ENCODE measurements at regions not wholly inside any gene's neighbourhood (a gene's known extent, or its start where the extent isn't known, plus 50 kb on each side); places are given as distances from the start of the nearest gene placed in this dataset.

DNA sequence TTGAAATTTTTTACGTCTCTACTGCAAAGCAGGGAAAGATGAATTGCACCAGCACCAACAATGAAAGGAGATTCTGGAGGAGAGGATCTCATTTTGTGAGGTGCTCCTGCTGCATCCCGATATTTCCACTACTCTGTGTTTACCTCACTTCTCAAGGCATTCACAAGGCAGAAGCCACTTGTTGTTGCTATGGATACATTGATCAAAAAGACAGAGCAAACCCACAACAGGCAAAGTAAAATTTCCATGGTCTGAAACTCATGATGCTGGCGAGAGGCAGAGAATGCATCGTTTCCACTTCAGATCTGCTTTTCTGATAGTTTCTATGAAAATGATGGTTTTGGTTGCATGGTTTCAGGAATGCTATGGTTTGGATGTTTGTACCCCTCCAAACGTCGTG, 323.3 kb downstream of the ASMT start:
- no peaks in the 10 kb centered on the region for H3K9me3 ChIP-seq (ENCODE audit: control insufficient read depth, insufficient read depth, low read depth, low read length)
- TF ChIP-seq EZH2 (IDR thresholded peaks at IDR 0.05; ENCODE audit: low read length, missing control alignments): no peak
- TF ChIP-seq, protein P1, sequence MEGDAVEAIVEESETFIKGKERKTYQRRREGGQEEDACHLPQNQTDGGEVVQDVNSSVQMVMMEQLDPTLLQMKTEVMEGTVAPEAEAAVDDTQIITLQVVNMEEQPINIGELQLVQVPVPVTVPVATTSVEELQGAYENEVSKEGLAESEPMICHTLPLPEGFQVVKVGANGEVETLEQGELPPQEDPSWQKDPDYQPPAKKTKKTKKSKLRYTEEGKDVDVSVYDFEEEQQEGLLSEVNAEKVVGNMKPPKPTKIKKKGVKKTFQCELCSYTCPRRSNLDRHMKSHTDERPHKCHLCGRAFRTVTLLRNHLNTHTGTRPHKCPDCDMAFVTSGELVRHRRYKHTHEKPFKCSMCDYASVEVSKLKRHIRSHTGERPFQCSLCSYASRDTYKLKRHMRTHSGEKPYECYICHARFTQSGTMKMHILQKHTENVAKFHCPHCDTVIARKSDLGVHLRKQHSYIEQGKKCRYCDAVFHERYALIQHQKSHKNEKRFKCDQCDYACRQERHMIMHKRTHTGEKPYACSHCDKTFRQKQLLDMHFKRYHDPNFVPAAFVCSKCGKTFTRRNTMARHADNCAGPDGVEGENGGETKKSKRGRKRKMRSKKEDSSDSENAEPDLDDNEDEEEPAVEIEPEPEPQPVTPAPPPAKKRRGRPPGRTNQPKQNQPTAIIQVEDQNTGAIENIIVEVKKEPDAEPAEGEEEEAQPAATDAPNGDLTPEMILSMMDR (conservative IDR thresholded peaks at IDR 0.05 in 1 of 2, IDR thresholded peaks at IDR 0.05 in 1 of 2; ENCODE audit: low read depth in 1 of 2, low read length in 2 of 2): no peak

DNA sequence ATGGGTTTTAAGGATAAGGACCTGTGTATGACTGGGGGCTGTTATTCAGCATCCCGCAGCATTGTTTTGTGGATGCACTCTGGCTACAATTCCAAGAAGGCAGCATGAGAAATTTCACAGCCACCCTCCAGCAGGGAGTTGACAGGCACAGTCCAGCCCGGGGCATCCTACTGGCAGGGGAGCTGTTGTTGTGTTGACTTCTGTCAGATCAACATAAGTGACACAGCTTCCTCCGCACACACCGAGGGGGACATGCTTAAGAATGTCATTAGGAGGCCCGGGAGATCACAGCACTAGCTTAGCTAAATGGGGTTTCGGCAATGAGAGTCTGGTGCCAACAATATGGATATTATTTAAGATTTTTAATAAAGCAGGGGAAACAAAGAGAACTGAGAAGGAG, 326.5 kb downstream of the ASMT start:
- H3K27ac ChIP-seq (ENCODE audit: insufficient read depth, low read length): no peak overlapping the region
- DNase-seq (ENCODE audit: low read depth in 2 of 2): no peak
- no peak overlapping the region for H3K4me2 ChIP-seq (ENCODE audit: extremely low read depth, insufficient read depth, low read length)
- no peaks in the 10 kb centered on the region for H3K36me3 ChIP-seq (ENCODE audit: control insufficient read depth, insufficient read depth, low read length)
- H3K27me3 ChIP-seq (ENCODE audit: control insufficient read depth, insufficient read depth, low read length): no peaks in the 10 kb centered on the region
- H3K4me3 ChIP-seq (replicated peaks in 1 of 4; ENCODE audit: control extremely low read depth in 1 of 4, insufficient read depth in 1 of 4, low read depth in 3 of 4, low read length in 4 of 4): no peak overlapping the region
- H3K9me3 ChIP-seq (ENCODE audit: control insufficient read depth, insufficient read depth, low read depth, low read length): no peaks in the 10 kb centered on the region
- H4K20me1 ChIP-seq (ENCODE audit: control insufficient read depth, extremely low read depth, insufficient read depth, low read length): no peaks in the 10 kb centered on the region
- no peak for TF ChIP-seq EZH2 (IDR thresholded peaks at IDR 0.05; ENCODE audit: low read length, missing control alignments)
- TF ChIP-seq, protein P1 (conservative IDR thresholded peaks at IDR 0.05 in 1 of 2, IDR thresholded peaks at IDR 0.05 in 1 of 2; ENCODE audit: low read depth in 1 of 2, low read length in 2 of 2): no peak
- no peaks in the 10 kb centered on the region for H3K79me2 ChIP-seq (ENCODE audit: control insufficient read depth, insufficient read depth, low read length)
- H2AFZ ChIP-seq (ENCODE audit: low read length): no peak overlapping the region
- H3K4me1 ChIP-seq (ENCODE audit: control insufficient read depth, extremely low read depth, insufficient read depth, low read length): no peaks in the 10 kb centered on the region
- no peak overlapping the region for H3K9ac ChIP-seq (ENCODE audit: insufficient read depth, low read length)

More for the DNA sequence above, 323.3 kb downstream of the ASMT start:
- Histone ChIP-seq H3K27me3 (ENCODE audit: control insufficient read depth, insufficient read depth, low read length) (no peaks in the 10 kb centered on the region), H3K4me3 (replicated peaks in 1 of 4; ENCODE audit: control extremely low read depth in 1 of 4, insufficient read depth in 1 of 4, low read depth in 3 of 4, low read length in 4 of 4) (no peak overlapping the region), H3K4me1 (ENCODE audit: control insufficient read depth, extremely low read depth, insufficient read depth, low read length) (no peaks in the 10 kb centered on the region), H3K27ac (ENCODE audit: insufficient read depth, low read length) (no peak overlapping the region), H3K36me3 (ENCODE audit: control insufficient read depth, insufficient read depth, low read length) (no peaks in the 10 kb centered on the region), H3K79me2 (ENCODE audit: control insufficient read depth, insufficient read depth, low read length) (no peaks in the 10 kb centered on the region), H2AFZ (ENCODE audit: low read length) (no peak overlapping the region), H3K9ac (ENCODE audit: insufficient read depth, low read length) (no peak overlapping the region), H3K4me2 (ENCODE audit: extremely low read depth, insufficient read depth, low read length) (no peak overlapping the region), H4K20me1 (ENCODE audit: control insufficient read depth, extremely low read depth, insufficient read depth, low read length) (no peaks in the 10 kb centered on the region)
- DNase-seq (ENCODE audit: low read depth in 2 of 2): no peak

DNA sequence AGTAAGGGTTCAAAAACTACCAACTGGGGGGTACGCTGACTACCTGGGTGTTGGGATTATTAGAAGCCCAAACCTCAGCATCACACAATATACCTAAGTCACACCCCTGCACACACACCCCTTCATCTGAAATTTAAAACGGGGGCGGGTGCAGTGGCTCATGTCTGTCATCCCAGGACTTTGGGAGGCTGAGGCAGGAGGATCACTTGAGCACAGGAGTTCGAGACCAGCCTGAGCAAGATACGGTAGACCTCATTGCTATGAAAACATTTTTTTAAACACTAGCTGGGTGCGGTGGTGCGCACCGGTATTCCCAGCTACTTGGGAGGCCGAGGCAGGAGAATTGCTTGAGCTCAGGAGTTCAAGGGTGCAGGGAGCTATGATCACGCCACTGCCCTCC, 331.0 kb downstream of the ASMT start:
- no peaks in the 10 kb centered on the region for H3K36me3 ChIP-seq (ENCODE audit: control insufficient read depth, insufficient read depth, low read length)
- DNase-seq (ENCODE audit: low read depth in 2 of 2): no peak
- H3K9me3 ChIP-seq (ENCODE audit: control insufficient read depth, insufficient read depth, low read depth, low read length): no peaks in the 10 kb centered on the region
- H3K27me3 ChIP-seq (ENCODE audit: control insufficient read depth, insufficient read depth, low read length): no peaks in the 10 kb centered on the region
- H3K27ac ChIP-seq (ENCODE audit: insufficient read depth, low read length): no peak overlapping the region
- H3K9ac ChIP-seq (ENCODE audit: insufficient read depth, low read length): no peak overlapping the region
- no peak overlapping the region for H2AFZ ChIP-seq (ENCODE audit: low read length)
- H4K20me1 ChIP-seq (ENCODE audit: control insufficient read depth, extremely low read depth, insufficient read depth, low read length): no peaks in the 10 kb centered on the region
- H3K4me1 ChIP-seq (ENCODE audit: control insufficient read depth, extremely low read depth, insufficient read depth, low read length): no peaks in the 10 kb centered on the region
- no peaks in the 10 kb centered on the region for H3K79me2 ChIP-seq (ENCODE audit: control insufficient read depth, insufficient read depth, low read length)
- TF ChIP-seq, protein P1 (conservative IDR thresholded peaks at IDR 0.05 in 1 of 2, IDR thresholded peaks at IDR 0.05 in 1 of 2; ENCODE audit: low read depth in 1 of 2, low read length in 2 of 2): no peak
- TF ChIP-seq EZH2 (IDR thresholded peaks at IDR 0.05; ENCODE audit: low read length, missing control alignments): no peak
- no peak overlapping the region for H3K4me2 ChIP-seq (ENCODE audit: extremely low read depth, insufficient read depth, low read length)
- H3K4me3 ChIP-seq (replicated peaks in 1 of 4; ENCODE audit: control extremely low read depth in 1 of 4, insufficient read depth in 1 of 4, low read depth in 3 of 4, low read length in 4 of 4): no peak overlapping the region

Measured in fibroblast of lung (primary cell).